ENCODE measurements at regions not wholly inside any gene's neighbourhood (a gene's known extent, or its start where the extent isn't known, plus 50 kb on each side); places are given as distances from the start of the nearest gene placed in this dataset.
"Not testable (repeated sequence)": the region's sequence is repeated elsewhere in the genome, so short reads cannot be mapped to it uniquely, and the experiment has no call there.

- no peak for DNase-seq (ENCODE audit: extremely low read depth in 1 of 2, low read depth in 1 of 2)
These were observed 280.2 kb downstream of the C16orf95 start for GRCh38 chr16:87037012-87037411.

GRCh38 chr16:87038528-87038927, 278.7 kb downstream of the C16orf95 start:
- not testable (repeated sequence) for DNase-seq (ENCODE audit: extremely low read depth in 1 of 2, low read depth in 1 of 2)

GRCh38 chr16:87040169-87041117, 276.7 kb downstream of the C16orf95 start:
- DNase-seq (ENCODE audit: extremely low read depth in 1 of 2, low read depth in 1 of 2) = no peak

- no peak for DNase-seq (ENCODE audit: extremely low read depth in 1 of 2, low read depth in 1 of 2)
These were observed 275.9 kb downstream of the C16orf95 start for GRCh38 chr16:87041286-87041685.

- no peak for DNase-seq (ENCODE audit: extremely low read depth in 1 of 2, low read depth in 1 of 2)
These were observed 274.5 kb downstream of the C16orf95 start for GRCh38 chr16:87042551-87043230.

GRCh38 chr16:87043231-87044031, 273.8 kb downstream of the C16orf95 start:
- no peak for DNase-seq (ENCODE audit: extremely low read depth in 1 of 2, low read depth in 1 of 2)

- DNase-seq (ENCODE audit: extremely low read depth in 1 of 2, low read depth in 1 of 2) = no peak
These were observed 273.2 kb downstream of the C16orf95 start for GRCh38 chr16:87044032-87044382.

GRCh38 chr16:87044829-87045228, 272.4 kb downstream of the C16orf95 start:
- DNase-seq (ENCODE audit: extremely low read depth in 1 of 2, low read depth in 1 of 2) = no peak

GRCh38 chr16:87045466-87046216, 271.6 kb downstream of the C16orf95 start:
- no peak for DNase-seq (ENCODE audit: extremely low read depth in 1 of 2, low read depth in 1 of 2)

GRCh38 chr16:87046235-87046634, 271.0 kb downstream of the C16orf95 start:
- DNase-seq (ENCODE audit: extremely low read depth in 1 of 2, low read depth in 1 of 2) = no peak

- no peak for DNase-seq (ENCODE audit: extremely low read depth in 1 of 2, low read depth in 1 of 2)
These were observed 269.8 kb downstream of the C16orf95 start for GRCh38 chr16:87047221-87048037.

GRCh38 chr16:87048038-87048729, 269.0 kb downstream of the C16orf95 start:
- DNase-seq (ENCODE audit: extremely low read depth in 1 of 2, low read depth in 1 of 2) = no peak

GRCh38 chr16:87048730-87049115, 268.5 kb downstream of the C16orf95 start:
- DNase-seq (ENCODE audit: extremely low read depth in 1 of 2, low read depth in 1 of 2) = no peak

- DNase-seq (ENCODE audit: extremely low read depth in 1 of 2, low read depth in 1 of 2) = not testable (repeated sequence)
These were observed 268.0 kb downstream of the C16orf95 start for GRCh38 chr16:87049216-87049615.

GRCh38 chr16:87050142-87050541, 267.1 kb downstream of the C16orf95 start:
- no peak for DNase-seq (ENCODE audit: extremely low read depth in 1 of 2, low read depth in 1 of 2)

- DNase-seq (ENCODE audit: extremely low read depth in 1 of 2, low read depth in 1 of 2) = no peak
These were observed 265.5 kb downstream of the C16orf95 start for GRCh38 chr16:87051526-87052320.

GRCh38 chr16:87052506-87052905, 264.7 kb downstream of the C16orf95 start:
- no peak for DNase-seq (ENCODE audit: extremely low read depth in 1 of 2, low read depth in 1 of 2)

Data from stimulated activated CD8-positive, alpha-beta memory T cell treated with anti-CD3 and anti-CD28 coated beads, Interleukin-7, amount 100 ng/mL, for 48 hours (primary cell).